Caki2 (cell line): ENCODE measurements at regions not wholly inside any gene's neighbourhood (a gene's known extent, or its start where the extent isn't known, plus 50 kb on each side); places are given as distances from the start of the nearest gene placed in this dataset.
A peak's percentile ranks its signal among the peaks of the same experiment; 100 is the strongest.

Experiments used
- DNase-seq: peaks from one replicate; pipeline ENCODE4 v3.0.0-alpha.2; 2015; ENCODE audit warnings: low read depth
- in situ Hi-C: cut with HindIII; loops from 2 replicates; pipeline ENCODE4 v1.10.0; 2016; ENCODE audit warnings: low sequenced_read_pairs, low pct_unique_long_range_greater_than_20kb, mixed read lengths

- no peak for DNase-seq
- in situ Hi-C loops: no loop called here
Observed at GRCh38 chr7:97351488-97351887, 234.0 kb downstream of the SDHAF3 start.

GRCh38 chr7:97357459-97357858, 240.0 kb downstream of the SDHAF3 start:
- no peak for DNase-seq
- in situ Hi-C loops: no loop called here

GRCh38 chr7:97372882-97373281, 255.4 kb downstream of the SDHAF3 start:
- in situ Hi-C loops: no loop called here

GRCh38 chr7:97373736-97374135, 256.2 kb downstream of the SDHAF3 start:
- in situ Hi-C loops: no loop called here
- DNase-seq: no peak

More at GRCh38 chr7:97372882-97373281, 255.4 kb downstream of the SDHAF3 start:
- no peak for DNase-seq

- no peak for DNase-seq
- in situ Hi-C loops: no loop called here
Observed at GRCh38 chr7:97377713-97378112, 260.2 kb downstream of the SDHAF3 start.

- no peak for DNase-seq
- in situ Hi-C loops: no loop called here
Observed at GRCh38 chr7:97381815-97382554, 264.5 kb downstream of the SDHAF3 start.

- no peak for DNase-seq
- in situ Hi-C loops: no loop called here
Observed at GRCh38 chr7:97390052-97390451, 272.6 kb downstream of the SDHAF3 start.

- in situ Hi-C loops: no loop called here
- DNase-seq: peak; percentile 26
Observed at GRCh38 chr7:97390915-97391593, 273.6 kb downstream of the SDHAF3 start.

- in situ Hi-C loops: no loop called here
- DNase-seq: no peak
Observed at GRCh38 chr7:97401398-97401797, 283.9 kb downstream of the SDHAF3 start.

- in situ Hi-C loops: no loop called here
- no peak for DNase-seq
Observed at GRCh38 chr7:97405835-97406234, 288.3 kb downstream of the SDHAF3 start.

- in situ Hi-C loops: no loop called here
- no peak for DNase-seq
Observed at GRCh38 chr7:97407106-97407505, 289.6 kb downstream of the SDHAF3 start.

GRCh38 chr7:97409346-97409745, 291.8 kb downstream of the SDHAF3 start:
- in situ Hi-C loops: no loop called here
- no peak for DNase-seq

GRCh38 chr7:97418312-97418711, 300.8 kb downstream of the SDHAF3 start:
- no peak for DNase-seq
- in situ Hi-C loops: no loop called here

- in situ Hi-C loops: no loop called here
- no peak for DNase-seq
Observed at GRCh38 chr7:97419898-97420297, 302.4 kb downstream of the SDHAF3 start.

GRCh38 chr7:97421307-97421930, 303.9 kb downstream of the SDHAF3 start:
- peak; percentile 64 for DNase-seq
- in situ Hi-C loops: no loop called here

- in situ Hi-C loops: no loop called here
- DNase-seq: peak; percentile 44
Observed at GRCh38 chr7:97422046-97422445, 304.5 kb downstream of the SDHAF3 start.

GRCh38 chr7:97430006-97430405, 301.9 kb upstream of the TAC1 start:
- DNase-seq: no peak
- in situ Hi-C loops: no loop called here

- in situ Hi-C loops: no loop called here
- no peak for DNase-seq
Observed at GRCh38 chr7:97439637-97440214, 292.2 kb upstream of the TAC1 start.

GRCh38 chr7:97446361-97446760, 285.5 kb upstream of the TAC1 start:
- in situ Hi-C loops: no loop called here
- no peak for DNase-seq
